ENCODE measurements at regions not wholly inside any gene's neighbourhood (a gene's known extent, or its start where the extent isn't known, plus 50 kb on each side); places are given as distances from the start of the nearest gene placed in this dataset.

DNA sequence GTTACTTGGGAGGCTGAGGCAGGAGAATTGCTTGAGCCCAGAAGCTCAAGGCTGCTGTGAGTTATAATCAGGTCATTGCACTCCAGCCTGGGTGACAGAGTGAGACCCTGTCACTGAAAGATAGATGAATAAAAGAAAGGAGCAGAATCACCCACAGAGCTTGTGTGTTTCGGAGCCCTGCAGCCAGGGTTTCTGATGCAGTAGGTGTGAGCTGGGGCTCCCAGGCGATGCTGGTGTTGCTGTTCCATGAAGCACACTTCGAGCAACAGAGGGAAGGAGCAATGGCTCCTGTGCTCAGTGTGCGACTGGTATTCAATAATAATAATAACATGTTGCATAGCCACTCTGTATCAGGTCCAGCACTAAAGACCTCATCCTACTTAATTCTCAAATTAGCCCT is 197.5 kb upstream of the CST7 start:
- H3K4me1 ChIP-seq = no peaks in the 10 kb centered on the region
- H3K9me3 ChIP-seq = no peaks in the 10 kb centered on the region
- TF ChIP-seq, protein P1, sequence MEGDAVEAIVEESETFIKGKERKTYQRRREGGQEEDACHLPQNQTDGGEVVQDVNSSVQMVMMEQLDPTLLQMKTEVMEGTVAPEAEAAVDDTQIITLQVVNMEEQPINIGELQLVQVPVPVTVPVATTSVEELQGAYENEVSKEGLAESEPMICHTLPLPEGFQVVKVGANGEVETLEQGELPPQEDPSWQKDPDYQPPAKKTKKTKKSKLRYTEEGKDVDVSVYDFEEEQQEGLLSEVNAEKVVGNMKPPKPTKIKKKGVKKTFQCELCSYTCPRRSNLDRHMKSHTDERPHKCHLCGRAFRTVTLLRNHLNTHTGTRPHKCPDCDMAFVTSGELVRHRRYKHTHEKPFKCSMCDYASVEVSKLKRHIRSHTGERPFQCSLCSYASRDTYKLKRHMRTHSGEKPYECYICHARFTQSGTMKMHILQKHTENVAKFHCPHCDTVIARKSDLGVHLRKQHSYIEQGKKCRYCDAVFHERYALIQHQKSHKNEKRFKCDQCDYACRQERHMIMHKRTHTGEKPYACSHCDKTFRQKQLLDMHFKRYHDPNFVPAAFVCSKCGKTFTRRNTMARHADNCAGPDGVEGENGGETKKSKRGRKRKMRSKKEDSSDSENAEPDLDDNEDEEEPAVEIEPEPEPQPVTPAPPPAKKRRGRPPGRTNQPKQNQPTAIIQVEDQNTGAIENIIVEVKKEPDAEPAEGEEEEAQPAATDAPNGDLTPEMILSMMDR (IDR thresholded peaks at IDR 0.05) = no peak
- H3K27ac ChIP-seq = no peak overlapping the region
- H3K36me3 ChIP-seq = no peaks in the 10 kb centered on the region
- H3K4me3 ChIP-seq = no peak overlapping the region
- no peaks in the 10 kb centered on the region for H3K27me3 ChIP-seq
- DNase-seq (ENCODE audit: low spot score) = no peak

DNA sequence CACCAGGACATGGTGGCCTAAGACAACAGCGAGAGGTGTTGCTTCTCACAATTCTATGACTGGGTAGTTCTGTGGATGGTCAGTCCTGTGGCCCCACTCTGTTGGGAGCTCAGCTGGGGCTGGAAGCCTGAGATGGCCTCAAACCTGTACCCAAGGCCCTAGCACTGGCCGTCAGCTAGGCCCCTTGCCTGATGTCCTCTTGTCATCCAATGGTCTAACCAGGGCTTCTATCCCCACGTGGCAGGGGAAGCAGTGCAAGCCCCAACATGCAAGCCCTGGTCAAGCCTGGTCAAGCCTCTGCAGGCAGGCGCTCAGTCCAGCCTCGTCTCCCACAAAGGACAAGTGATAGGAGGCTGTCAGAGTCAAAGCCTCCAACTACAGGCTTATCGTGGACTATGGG is 196.5 kb upstream of the CST7 start:
- Histone ChIP-seq H3K36me3 (no peaks in the 10 kb centered on the region), H3K4me3 (no peak overlapping the region), H3K27ac (no peak overlapping the region), H3K4me1 (no peaks in the 10 kb centered on the region), H3K27me3 (no peaks in the 10 kb centered on the region), H3K9me3 (no peaks in the 10 kb centered on the region)
- peak; percentile 54 for DNase-seq (ENCODE audit: low spot score)
- TF ChIP-seq, protein P1 (IDR thresholded peaks at IDR 0.05) = no peak

DNA sequence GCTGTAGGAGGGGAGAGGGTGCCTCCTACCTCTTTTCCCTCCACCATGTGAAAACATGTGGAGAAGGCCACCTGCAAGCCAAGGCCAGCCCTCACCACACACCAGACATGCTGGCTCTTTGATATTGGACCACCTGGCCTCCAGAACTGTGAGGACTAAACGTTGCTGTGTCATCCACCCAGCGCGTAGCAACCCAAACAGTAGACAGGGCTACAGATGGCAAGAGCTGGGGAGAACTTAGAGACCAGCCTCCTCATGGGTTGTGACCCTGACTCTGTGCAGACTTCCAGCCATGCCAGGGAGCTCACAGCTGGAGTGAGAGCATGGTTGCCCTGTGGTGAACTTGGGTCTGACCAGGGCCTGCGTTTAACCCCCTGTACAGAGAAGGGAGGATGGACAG is 195.9 kb upstream of the CST7 start:
- no peaks in the 10 kb centered on the region for H3K4me1 ChIP-seq
- DNase-seq (ENCODE audit: low spot score) = no peak
- TF ChIP-seq, protein P1 (IDR thresholded peaks at IDR 0.05) = no peak
- no peaks in the 10 kb centered on the region for H3K9me3 ChIP-seq
- H3K4me3 ChIP-seq = no peak overlapping the region
- no peaks in the 10 kb centered on the region for H3K27me3 ChIP-seq
- no peak overlapping the region for H3K27ac ChIP-seq
- no peaks in the 10 kb centered on the region for H3K36me3 ChIP-seq

DNA sequence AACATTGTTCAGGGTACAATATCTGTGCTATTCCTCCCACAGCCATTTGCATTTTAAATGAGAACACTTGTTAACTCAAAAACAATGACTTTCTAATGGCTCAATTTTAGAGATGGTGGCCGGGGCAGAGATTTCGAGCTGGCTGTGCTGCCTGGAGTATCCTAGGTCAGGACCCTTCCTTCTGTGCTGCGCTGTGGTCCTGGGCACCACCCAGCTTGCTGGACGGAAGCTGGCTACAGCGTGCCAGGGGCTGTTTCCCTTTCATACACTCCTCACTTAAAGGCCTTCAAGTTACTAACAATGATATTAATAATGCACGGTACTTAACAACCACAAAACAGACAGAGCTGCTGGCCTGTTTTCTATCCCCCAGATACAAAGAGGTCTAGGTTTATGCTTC is 194.4 kb upstream of the CST7 start:
- TF ChIP-seq, protein P1 (IDR thresholded peaks at IDR 0.05) = no peak
- no peaks in the 10 kb centered on the region for H3K27me3 ChIP-seq
- peak; percentile 50 for DNase-seq (ENCODE audit: low spot score)
- no peaks in the 10 kb centered on the region for H3K36me3 ChIP-seq
- H3K9me3 ChIP-seq = no peaks in the 10 kb centered on the region
- H3K4me3 ChIP-seq = no peak overlapping the region
- H3K27ac ChIP-seq = no peak overlapping the region
- H3K4me1 ChIP-seq = no peaks in the 10 kb centered on the region

DNA sequence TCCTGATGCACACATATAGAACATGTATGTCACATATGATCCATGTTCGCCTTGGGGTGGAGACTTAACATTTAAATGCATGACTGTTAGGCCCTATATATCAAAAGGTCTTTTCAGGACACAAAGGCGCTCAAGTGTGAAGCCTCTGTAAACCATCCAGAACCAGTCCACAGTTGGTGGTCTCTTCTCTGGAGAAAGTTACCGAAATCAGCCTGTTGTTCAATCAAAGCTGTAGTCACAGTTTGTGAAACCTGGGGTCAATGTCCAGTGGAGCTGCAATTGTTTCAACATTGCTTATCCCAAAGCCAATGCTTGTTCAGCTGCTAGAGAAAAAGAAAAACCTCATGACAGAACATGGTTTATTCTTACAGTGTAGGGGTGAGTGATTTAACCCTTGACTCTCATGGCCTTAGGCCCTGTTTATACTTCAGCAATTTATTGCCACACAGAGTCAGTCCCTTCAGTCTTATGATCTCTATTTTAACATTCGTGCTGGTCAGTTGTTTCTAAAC is 193.6 kb upstream of the CST7 start:
- TF ChIP-seq, protein P1 (IDR thresholded peaks at IDR 0.05) = no peak
- no peaks in the 10 kb centered on the region for H3K36me3 ChIP-seq
- H3K4me1 ChIP-seq = no peaks in the 10 kb centered on the region
- H3K27ac ChIP-seq = no peak overlapping the region
- H3K9me3 ChIP-seq = peaks cover 0 to 5% of the 10 kb centered on the region in 2 donors
- peak; percentile 28 for DNase-seq (ENCODE audit: low spot score)
- no peak overlapping the region for H3K4me3 ChIP-seq
- no peaks in the 10 kb centered on the region for H3K27me3 ChIP-seq

DNA sequence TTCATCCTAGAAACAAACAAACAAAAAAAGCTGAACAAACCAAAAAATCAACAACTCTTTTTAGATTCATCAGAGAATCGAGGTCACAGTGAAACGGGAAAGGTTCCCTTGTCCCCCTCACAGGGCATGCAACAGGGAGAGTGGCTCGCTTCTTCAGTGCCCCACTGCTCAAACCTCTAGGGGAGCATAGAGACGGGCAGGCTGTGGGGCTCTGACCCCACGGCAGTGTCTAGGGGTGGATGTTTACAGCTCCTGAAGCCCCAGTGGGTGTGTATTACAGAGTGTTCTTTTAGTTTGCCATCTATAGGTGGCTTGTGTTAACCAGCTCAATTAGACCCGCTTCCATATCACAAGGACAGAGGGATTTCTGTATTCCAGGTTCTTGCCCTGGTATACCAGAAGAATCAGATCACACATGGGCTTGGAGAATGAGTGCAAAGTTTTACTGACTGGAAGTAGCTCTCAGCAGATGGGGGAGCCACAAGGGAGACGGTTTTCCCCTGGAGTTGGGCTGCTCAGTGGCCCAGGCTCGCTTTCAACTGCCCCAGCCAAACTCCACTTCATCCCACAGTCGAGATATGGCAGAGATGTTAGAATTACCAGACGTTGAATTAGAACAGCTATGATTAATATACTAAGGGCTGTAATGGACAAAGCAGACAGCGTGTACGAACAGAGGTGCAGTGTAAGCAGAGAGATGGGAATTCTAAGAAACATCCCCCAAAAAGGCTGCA is 192.6 kb upstream of the CST7 start:
- Histone ChIP-seq H3K4me3 (no peak overlapping the region), H3K9me3 (peaks cover 0 to 12% of the 10 kb centered on the region in 2 donors), H3K27me3 (no peaks in the 10 kb centered on the region), H3K4me1 (no peaks in the 10 kb centered on the region), H3K27ac (no peak overlapping the region), H3K36me3 (no peaks in the 10 kb centered on the region)
- TF ChIP-seq, protein P1 (IDR thresholded peaks at IDR 0.05) = no peak
- DNase-seq (ENCODE audit: low spot score) = peak; percentile 32

All from right atrium auricular region (tissue), 2 donors.